Activated naive CD8-positive, alpha-beta T cell treated with anti-CD3 and anti-CD28 coated beads, Interleukin-2, amount 10 ng/mL, durations not matched to agents 7 days and 5 days (primary cell): ENCODE measurements at regions not wholly inside any gene's neighbourhood (a gene's known extent, or its start where the extent isn't known, plus 50 kb on each side); places are given as distances from the start of the nearest gene placed in this dataset.

ENCODE experiments used
- ATAC-seq: fragments of 150-1000 bp; cut with Tn5 transposase; one replicate; pipeline ENCODE4 v1.10.0; 2021; ENCODE audit warnings: low read depth, moderate library complexity
- POLR2A ChIA-PET: fragments of 350-600 bp; sonication (Branson Sonifier 250); formaldehyde crosslinking; loops from one replicate; lab custom pipeline; 2021; ENCODE audit warnings: antibody characterized with exemption; lab: Charles Lee
- DNase-seq: peaks from one replicate; pipeline ENCODE4 v3.0.0; 2021
- H3K27ac Mint-ChIP-seq: one replicate; pipeline ENCODE4 v1.8.0; 2022; ENCODE audit warnings: mild to moderate bottlenecking, mixed read lengths
- H3K27me3 Mint-ChIP-seq: one replicate; pipeline ENCODE4 v1.8.0; 2022; ENCODE audit warnings: mild to moderate bottlenecking, moderate library complexity, mixed read lengths
- H3K36me3 Mint-ChIP-seq: one replicate; pipeline ENCODE4 v1.8.0; 2021; ENCODE audit warnings: mild to moderate bottlenecking, mixed read lengths
- H3K4me1 Mint-ChIP-seq: one replicate; pipeline ENCODE4 v1.8.0; 2021; ENCODE audit warnings: mixed read lengths
- H3K4me3 Mint-ChIP-seq: one replicate; pipeline ENCODE4 v1.8.0; 2022; ENCODE audit warnings: mild to moderate bottlenecking, moderate library complexity, mixed read lengths
- H3K9me3 Mint-ChIP-seq: one replicate; pipeline ENCODE4 v1.8.0; 2021; ENCODE audit warnings: mixed read lengths

DNA sequence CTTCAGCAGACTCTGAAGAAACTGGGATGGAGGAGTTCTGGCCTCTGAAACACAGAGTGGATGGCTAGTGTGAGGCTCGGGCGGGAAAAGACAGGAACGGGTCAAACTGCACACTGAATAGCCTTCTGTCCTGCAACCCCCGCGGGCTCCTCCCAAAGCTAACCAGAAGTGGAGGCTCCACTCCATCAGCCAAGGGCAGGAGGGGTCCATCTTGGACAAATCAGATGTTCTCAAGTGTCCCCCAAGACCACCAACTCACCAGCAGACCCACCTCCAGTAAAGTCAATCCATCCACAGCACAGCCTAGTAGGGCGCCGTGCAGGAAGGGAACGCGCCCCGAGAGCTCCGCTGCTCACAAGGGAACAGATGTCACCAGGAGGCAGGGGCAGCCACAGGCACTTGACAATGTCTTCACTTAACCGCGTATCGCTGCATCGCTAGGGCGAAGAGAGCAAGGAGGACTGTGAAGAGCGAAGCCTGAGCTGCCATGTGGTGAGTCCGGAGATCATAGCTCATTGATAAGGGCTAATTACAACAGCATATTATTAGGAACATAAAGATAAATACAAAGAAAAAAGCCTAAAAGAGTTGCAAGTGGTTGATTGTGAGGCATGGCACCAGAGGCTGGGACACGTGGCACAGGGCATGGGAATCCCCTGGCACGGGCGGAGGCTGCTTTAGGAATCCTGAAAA lies 494.6 kb upstream of the MYT1L start:
- Mint-ChIP-seq H3K36me3 (no peaks in the 10 kb centered on the region), H3K4me3 (no peak overlapping the region), H3K4me1 (no peaks in the 10 kb centered on the region), H3K27ac (no peak overlapping the region), H3K27me3 (no peaks in the 10 kb centered on the region), H3K9me3 (peaks cover 9% of the 10 kb centered on the region)
- POLR2A ChIA-PET, result no interaction called here
- ATAC-seq, result no peak
- DNase-seq, result no peak

DNA sequence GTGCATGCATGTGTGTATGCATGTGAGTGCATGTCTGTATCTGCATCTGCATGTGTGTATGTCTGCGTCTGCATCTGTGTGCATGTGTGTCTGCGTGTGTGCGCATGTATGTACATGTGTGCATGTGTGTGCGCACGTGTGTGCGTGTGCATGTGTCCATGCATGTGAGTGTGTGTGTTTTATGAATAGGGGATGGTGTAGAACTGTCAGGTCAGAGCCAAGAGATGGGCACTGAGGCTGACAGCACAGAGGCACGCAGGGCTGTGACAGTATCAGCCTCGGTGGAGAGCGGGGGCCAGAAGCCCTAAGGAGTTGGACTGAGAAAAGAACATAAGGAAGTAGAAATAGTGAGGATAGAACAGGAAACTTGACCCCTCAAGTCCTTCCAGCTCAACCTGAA lies 494.0 kb upstream of the MYT1L start:
- H3K27ac Mint-ChIP-seq, result no peak overlapping the region
- H3K27me3 Mint-ChIP-seq, result peaks cover 1% of the 10 kb centered on the region
- ATAC-seq (no peak), DNase-seq (no peak)
- peaks cover 9% of the 10 kb centered on the region for H3K9me3 Mint-ChIP-seq
- POLR2A ChIA-PET, result no interaction called here
- no peak overlapping the region for H3K4me3 Mint-ChIP-seq
- H3K36me3 Mint-ChIP-seq, result no peaks in the 10 kb centered on the region
- no peaks in the 10 kb centered on the region for H3K4me1 Mint-ChIP-seq

DNA sequence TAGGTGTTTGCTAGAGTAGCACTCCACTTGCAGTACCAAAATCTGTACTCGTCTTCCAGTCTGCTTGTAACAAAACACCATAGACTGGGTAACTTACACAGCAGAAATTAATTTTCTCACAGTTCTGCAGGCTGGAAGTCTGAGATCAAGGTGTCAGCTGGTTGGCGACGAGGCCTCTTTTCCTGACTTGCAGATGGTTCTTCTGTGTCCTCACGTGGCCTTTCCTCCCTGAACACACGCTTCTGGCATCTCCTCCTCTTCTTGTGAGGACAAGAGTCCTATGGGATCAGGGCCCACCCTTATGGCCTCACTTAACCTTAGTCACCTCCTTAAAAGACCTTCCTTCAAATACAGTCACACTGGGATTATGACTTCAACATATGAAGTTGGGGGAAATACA lies 493.5 kb upstream of the MYT1L start:
- Mint-ChIP-seq H3K4me3 (no peak overlapping the region), H3K4me1 (no peaks in the 10 kb centered on the region), H3K9me3 (peaks cover 9% of the 10 kb centered on the region), H3K36me3 (no peaks in the 10 kb centered on the region), H3K27me3 (peaks cover 2% of the 10 kb centered on the region), H3K27ac (no peak overlapping the region)
- DNase-seq, result no peak
- POLR2A ChIA-PET, result no interaction called here
- ATAC-seq, result no peak

DNA sequence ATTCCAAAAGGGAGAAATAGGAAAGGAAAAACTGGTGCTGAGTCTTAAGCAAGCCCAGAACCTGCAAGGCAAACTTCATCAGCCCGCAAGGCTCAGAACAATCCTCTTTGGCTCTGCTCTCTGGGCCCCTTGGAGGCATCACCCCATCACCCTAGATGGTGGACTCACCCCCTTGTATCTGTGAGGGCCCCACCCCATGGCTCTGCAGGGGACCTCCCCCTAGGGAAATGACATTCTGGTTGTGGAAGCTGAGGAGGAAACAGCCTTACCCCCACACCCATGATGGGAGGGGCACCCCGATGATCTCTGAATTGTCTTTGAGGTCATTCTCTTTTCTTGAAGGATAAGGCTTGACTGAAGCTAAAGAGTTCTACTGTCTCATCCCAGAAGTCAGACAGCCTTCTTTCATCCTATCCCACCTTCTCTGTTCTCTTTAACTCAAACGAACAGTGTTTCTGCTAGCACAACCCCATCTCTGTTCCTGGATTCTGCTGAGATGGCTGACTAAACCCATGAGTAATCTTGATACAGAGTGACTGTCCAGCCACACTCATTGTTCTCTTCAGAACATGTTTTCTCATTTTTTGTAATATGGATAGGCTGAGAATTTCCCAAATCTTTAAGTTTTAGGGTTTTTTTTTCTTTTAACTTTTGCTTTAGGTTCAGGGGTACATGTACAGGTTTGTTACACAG lies 492.1 kb upstream of the MYT1L start:
- Mint-ChIP-seq H3K27ac (no peak overlapping the region), H3K36me3 (no peaks in the 10 kb centered on the region), H3K27me3 (peaks cover 2% of the 10 kb centered on the region), H3K4me1 (no peaks in the 10 kb centered on the region), H3K9me3 (peaks cover 9% of the 10 kb centered on the region), H3K4me3 (no peak overlapping the region)
- no peak for DNase-seq
- POLR2A ChIA-PET, result no interaction called here
- ATAC-seq, result no peak

DNA sequence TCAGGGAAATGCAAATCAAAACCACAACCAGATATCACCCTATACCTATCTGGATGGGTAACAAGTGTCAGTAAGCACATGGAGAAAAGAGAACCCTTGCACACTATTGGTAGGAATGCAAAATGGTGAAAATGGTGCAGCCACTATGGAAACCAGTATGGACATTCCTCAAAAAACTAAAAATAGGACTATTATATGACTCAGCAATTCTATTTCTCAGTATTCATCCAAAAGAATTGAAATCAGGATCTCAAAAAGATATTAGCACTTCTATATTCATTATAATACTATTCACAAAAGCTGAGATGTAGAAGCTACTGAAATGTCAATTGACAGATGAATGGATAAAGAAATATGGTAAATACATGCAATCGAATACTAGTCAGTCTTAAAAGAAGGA lies 491.1 kb upstream of the MYT1L start:
- DNase-seq, result no peak
- no peaks in the 10 kb centered on the region for H3K4me1 Mint-ChIP-seq
- peaks cover 3% of the 10 kb centered on the region for H3K27me3 Mint-ChIP-seq
- peaks cover 9% of the 10 kb centered on the region for H3K9me3 Mint-ChIP-seq
- POLR2A ChIA-PET, result no interaction called here
- no peak for ATAC-seq
- H3K27ac Mint-ChIP-seq, result no peak overlapping the region
- no peak overlapping the region for H3K4me3 Mint-ChIP-seq
- H3K36me3 Mint-ChIP-seq, result no peaks in the 10 kb centered on the region

DNA sequence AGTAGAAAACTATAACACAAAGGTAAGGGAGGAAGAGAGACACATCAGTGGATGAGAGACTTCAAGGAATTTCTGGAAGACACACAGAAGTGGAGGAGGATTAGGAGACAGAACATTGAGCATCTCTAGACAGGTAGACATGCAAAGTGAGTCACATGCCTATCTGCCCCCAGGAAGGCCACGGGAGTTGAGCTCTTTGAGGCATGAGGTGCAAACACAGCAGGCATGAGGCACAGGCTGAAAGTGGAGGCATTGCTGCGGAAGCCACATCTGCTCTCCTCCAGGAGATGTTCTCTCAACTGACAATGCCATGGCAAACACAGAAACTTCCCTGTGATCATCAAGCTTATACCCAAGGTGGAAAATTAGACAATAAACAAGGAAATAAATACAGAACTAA lies 481.6 kb upstream of the MYT1L start:
- Mint-ChIP-seq H3K36me3 (no peaks in the 10 kb centered on the region), H3K27me3 (no peaks in the 10 kb centered on the region), H3K27ac (no peak overlapping the region), H3K9me3 (peaks cover 10% of the 10 kb centered on the region), H3K4me1 (no peaks in the 10 kb centered on the region), H3K4me3 (no peak overlapping the region)
- DNase-seq, result no peak
- POLR2A ChIA-PET, result no interaction called here
- no peak for ATAC-seq

DNA sequence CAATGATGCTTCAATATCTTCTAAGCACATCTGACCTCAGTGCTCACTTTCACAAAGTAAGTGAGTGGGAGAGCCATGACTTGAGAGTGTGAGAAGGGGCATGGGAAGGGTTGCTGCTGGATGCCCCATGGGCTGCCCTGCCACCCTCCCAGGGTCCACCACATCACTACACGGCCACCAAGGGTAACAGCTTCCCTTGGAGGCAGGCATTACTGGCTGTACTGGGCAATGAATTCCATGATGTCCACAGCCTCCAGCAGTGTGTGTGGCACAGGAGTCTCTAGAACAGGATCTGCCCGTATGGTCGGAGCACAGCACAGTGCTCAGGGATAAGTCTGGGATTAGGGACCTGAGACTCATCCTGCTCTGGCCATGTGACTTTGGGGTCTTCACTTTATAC lies 481.0 kb upstream of the MYT1L start:
- H3K4me3 Mint-ChIP-seq, result no peak overlapping the region
- H3K9me3 Mint-ChIP-seq, result peaks cover 10% of the 10 kb centered on the region
- H3K36me3 Mint-ChIP-seq, result no peaks in the 10 kb centered on the region
- H3K4me1 Mint-ChIP-seq, result no peaks in the 10 kb centered on the region
- H3K27ac Mint-ChIP-seq, result no peak overlapping the region
- H3K27me3 Mint-ChIP-seq, result no peaks in the 10 kb centered on the region
- DNase-seq (no peak), ATAC-seq (no peak)
- POLR2A ChIA-PET, result no interaction called here

DNA sequence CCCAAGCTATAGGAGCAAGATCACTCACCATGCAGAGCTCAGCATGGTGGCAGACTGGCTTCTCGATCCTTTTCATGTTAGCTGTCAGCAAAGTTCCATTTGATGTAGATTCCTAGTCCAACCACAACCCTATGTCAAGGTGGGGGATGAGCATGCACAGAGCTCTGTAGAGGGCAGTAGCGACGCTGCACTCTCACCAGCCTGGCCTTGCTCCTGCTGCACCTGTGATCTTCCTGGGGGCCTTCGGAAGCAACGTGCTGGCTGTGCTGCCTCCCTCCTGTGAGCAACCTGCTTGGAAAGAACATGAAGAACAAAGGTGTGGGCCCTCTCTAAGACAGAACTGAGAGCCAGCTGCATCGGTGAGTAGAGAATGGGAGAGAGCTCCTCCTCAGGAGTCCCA lies 479.4 kb upstream of the MYT1L start:
- no peak for ATAC-seq
- POLR2A ChIA-PET, result no interaction called here

DNA sequence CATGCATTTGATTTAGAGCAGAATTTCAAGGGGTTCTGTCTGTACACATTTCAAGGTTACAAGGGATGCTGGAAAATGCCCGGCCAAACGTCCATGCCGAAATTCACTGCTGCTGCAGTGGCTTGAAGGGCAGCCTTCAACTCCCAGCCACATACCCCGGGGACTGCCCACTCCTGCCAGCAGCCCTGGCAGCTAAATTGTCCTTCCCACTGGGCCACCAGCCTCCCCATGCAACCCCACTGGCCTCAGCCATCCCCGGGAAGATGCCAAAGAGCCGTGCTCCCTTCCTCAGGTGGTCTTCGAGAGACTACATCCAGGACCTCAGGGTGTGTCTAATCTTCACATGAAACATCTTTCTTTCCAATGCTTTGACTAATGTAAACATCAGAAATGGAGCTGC lies 478.7 kb upstream of the MYT1L start:
- POLR2A ChIA-PET, result no interaction called here
- H3K27me3 Mint-ChIP-seq, result no peaks in the 10 kb centered on the region
- ATAC-seq (no peak), DNase-seq (no peak)
- no peak overlapping the region for H3K4me3 Mint-ChIP-seq
- H3K4me1 Mint-ChIP-seq, result no peaks in the 10 kb centered on the region
- peaks cover 5% of the 10 kb centered on the region for H3K9me3 Mint-ChIP-seq
- H3K36me3 Mint-ChIP-seq, result no peaks in the 10 kb centered on the region
- no peak overlapping the region for H3K27ac Mint-ChIP-seq

More for the DNA sequence above, 479.4 kb upstream of the MYT1L start:
- Mint-ChIP-seq H3K4me3 (no peak overlapping the region), H3K27me3 (no peaks in the 10 kb centered on the region), H3K9me3 (peaks cover 5% of the 10 kb centered on the region), H3K27ac (no peak overlapping the region), H3K4me1 (no peaks in the 10 kb centered on the region), H3K36me3 (no peaks in the 10 kb centered on the region)
- no peak for DNase-seq

DNA sequence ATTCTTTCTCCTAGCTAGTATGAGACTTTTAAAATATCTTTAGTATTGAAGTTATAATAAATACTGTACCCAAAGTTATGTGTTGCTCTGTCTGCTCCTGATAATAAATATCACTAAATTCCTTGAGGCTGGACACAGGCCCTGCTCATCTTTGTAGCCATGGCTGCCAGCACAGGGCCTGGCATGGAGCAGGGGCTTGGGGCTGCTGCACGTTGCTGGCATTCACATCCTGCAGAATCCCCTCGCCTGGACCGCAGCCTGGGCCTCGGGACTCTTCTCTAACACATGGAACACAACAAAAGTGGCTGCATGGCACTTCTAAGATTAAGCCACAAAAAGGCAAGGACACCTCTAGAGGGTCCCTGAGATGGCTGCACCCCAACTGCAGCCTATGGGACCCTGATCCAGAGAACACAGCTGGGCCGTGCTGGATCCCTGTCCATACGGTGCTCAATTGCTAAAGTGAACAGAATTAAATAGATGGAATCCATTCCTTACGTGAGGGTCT lies 477.5 kb upstream of the MYT1L start:
- POLR2A ChIA-PET, result no interaction called here
- ATAC-seq (no peak), DNase-seq (no peak)
- Mint-ChIP-seq H3K27ac (no peak overlapping the region), H3K9me3 (peaks cover 2% of the 10 kb centered on the region), H3K27me3 (no peaks in the 10 kb centered on the region), H3K4me1 (no peaks in the 10 kb centered on the region), H3K36me3 (no peaks in the 10 kb centered on the region), H3K4me3 (no peak overlapping the region)

DNA sequence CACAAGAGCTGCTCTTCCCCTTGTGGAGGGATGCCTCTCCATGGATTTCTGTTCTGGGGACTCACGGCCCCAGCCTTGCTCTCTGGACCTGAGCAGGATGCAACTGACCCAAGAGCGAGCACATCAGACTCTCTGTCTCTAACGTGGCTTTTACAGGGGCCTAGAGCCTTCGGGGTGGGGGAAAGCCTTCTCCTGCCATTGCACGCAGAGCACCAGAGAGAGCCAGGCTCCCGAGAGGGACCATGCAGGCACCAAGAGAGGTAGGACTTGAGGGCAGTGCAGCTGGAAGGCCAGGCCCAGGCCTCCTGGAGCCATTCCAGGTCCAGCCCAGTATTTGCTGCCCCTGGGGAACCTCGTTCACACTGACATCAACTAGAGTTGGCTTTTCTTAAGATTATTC lies 475.6 kb upstream of the MYT1L start:
- no peak for ATAC-seq
- Mint-ChIP-seq H3K4me3 (no peak overlapping the region), H3K36me3 (no peaks in the 10 kb centered on the region), H3K27ac (no peak overlapping the region), H3K9me3 (no peaks in the 10 kb centered on the region), H3K27me3 (no peaks in the 10 kb centered on the region), H3K4me1 (no peaks in the 10 kb centered on the region)
- DNase-seq, result no peak
- POLR2A ChIA-PET, result no interaction called here

DNA sequence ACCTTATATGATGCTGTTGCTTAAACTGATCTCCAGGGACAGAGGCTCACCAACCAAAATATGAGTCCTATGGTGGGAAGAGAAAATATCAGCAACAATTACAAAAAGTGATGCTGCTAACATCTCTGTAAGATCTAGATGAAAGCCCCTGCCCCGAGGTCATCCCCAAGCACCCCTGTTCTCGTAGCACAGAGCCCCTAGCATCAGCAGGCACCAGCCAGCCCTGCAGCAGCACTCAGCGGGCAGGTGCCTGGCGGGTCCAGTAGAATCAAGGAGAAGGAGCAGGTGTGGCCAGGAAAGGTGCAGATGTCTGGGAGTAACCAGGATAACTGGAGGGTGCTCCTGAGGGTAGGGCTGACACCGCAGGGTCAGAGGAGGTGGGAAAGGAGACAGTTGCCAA lies 474.2 kb upstream of the MYT1L start:
- POLR2A ChIA-PET, result no interaction called here
- H3K4me3 Mint-ChIP-seq, result no peak overlapping the region
- no peaks in the 10 kb centered on the region for H3K27me3 Mint-ChIP-seq
- H3K9me3 Mint-ChIP-seq, result no peaks in the 10 kb centered on the region
- no peak overlapping the region for H3K27ac Mint-ChIP-seq
- no peaks in the 10 kb centered on the region for H3K4me1 Mint-ChIP-seq
- no peak for DNase-seq
- H3K36me3 Mint-ChIP-seq, result no peaks in the 10 kb centered on the region
- ATAC-seq, result no peak

DNA sequence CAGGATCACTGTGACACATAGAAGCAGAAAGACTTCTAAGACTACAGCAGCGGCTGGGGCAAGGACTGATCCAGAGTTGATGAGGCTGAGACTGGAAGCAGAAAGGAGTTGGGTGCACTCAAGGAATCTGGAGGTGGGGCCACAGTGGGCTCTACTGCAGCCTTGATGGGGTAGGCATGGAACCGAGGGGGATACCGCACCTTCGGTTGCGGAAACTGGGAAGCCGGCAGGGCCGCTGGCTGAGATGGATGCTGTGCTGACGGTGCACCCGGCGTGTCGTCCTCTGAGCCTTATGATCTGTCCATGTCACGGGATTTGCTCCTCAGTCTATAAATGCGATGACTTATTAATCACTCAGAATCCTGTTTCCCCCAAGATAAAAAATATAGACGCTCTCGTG lies 473.5 kb upstream of the MYT1L start:
- H3K27ac Mint-ChIP-seq, result no peak overlapping the region
- H3K27me3 Mint-ChIP-seq, result no peaks in the 10 kb centered on the region
- POLR2A ChIA-PET, result no interaction called here
- ATAC-seq (no peak), DNase-seq (no peak)
- H3K36me3 Mint-ChIP-seq, result no peaks in the 10 kb centered on the region
- no peak overlapping the region for H3K4me3 Mint-ChIP-seq
- H3K4me1 Mint-ChIP-seq, result no peaks in the 10 kb centered on the region
- no peaks in the 10 kb centered on the region for H3K9me3 Mint-ChIP-seq

DNA sequence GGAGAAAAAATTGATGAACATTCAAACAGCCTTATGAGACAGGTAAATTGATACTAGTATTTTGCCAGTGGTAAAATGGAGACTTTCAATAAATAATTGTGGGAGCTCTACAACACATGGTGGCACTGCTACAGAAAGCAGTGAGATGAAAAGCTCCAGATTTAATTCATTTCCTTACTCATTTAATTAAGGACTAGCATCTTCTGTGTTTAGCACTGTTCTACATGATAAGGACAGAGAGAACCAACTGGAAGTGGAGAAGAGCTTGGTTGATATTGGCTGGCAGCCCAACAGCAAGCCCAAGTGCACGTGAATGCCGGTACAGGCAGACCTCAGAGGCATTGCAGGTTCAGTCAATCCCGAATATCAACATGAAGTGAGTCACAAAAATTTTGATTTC lies 470.4 kb upstream of the MYT1L start:
- no peaks in the 10 kb centered on the region for H3K27me3 Mint-ChIP-seq
- H3K36me3 Mint-ChIP-seq, result no peaks in the 10 kb centered on the region
- POLR2A ChIA-PET, result no interaction called here
- no peaks in the 10 kb centered on the region for H3K4me1 Mint-ChIP-seq
- H3K9me3 Mint-ChIP-seq, result no peaks in the 10 kb centered on the region
- DNase-seq (no peak), ATAC-seq (no peak)
- H3K4me3 Mint-ChIP-seq, result no peak overlapping the region
- no peak overlapping the region for H3K27ac Mint-ChIP-seq
